ENCODE measurements at regions not wholly inside any gene's neighbourhood (a gene's known extent, or its start where the extent isn't known, plus 50 kb on each side); places are given as distances from the start of the nearest gene placed in this dataset.

DNA sequence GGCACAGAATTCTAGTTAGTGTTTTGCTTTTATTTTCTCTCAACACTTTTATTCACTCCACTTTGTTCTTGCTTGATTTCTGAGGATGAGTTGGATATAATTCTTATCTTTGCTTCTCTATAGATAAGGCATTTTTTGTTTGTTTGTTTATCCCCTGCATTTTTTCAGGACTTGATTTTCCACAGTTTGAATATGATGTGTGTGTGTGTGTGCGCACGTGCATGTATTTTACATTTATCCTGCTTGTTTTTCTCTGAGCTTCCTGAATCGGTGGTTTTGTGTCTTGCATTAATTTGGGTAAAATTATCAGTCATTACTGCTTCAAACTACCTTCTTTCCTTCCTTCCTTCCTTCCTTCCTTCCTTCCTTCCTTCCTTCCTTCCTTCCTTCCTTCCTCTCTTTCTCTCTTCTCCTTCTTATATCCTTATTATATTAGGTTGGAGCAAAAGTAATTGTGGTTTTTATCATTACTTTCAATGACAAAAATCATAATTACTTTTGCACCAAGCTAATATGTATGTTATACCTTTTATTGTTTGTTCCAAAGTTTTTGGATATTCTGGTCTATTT, 679.9 kb upstream of the RAG2 start:
- H3K4me1 ChIP-seq (ENCODE audit: insufficient read depth, low read length): no peaks in the 10 kb centered on the region

More for the DNA sequence above, 679.9 kb upstream of the RAG2 start:
- Histone ChIP-seq H2BK120ac (ENCODE audit: low read depth, low read length, poor library complexity, severe bottlenecking) (no peak overlapping the region), H4K8ac (replicated peaks; ENCODE audit: insufficient read length, low read depth, low read length) (no peak overlapping the region), H3K79me1 (ENCODE audit: insufficient read depth, low read depth, low read length, poor library complexity, severe bottlenecking) (no peaks in the 10 kb centered on the region), H3K18ac (ENCODE audit: insufficient read length, low read depth, low read length) (no peak overlapping the region), H3K9me3 (ENCODE audit: control insufficient read depth, low read depth, low read length) (no peaks in the 10 kb centered on the region), H3K14ac (ENCODE audit: insufficient read depth, low read length) (no peak overlapping the region), H4K91ac (ENCODE audit: insufficient read length, low read depth, low read length) (no peak overlapping the region), H3K4me2 (ENCODE audit: insufficient read depth, insufficient read length, low read length) (no peak overlapping the region), H2AK5ac (ENCODE audit: insufficient read length, low read length) (no peak overlapping the region), H3K27me3 (ENCODE audit: insufficient read depth, low read length) (no peaks in the 10 kb centered on the region), H2BK5ac (ENCODE audit: insufficient read length, low read length) (no peak overlapping the region), H3T11ph (ENCODE audit: low read length) (no peak overlapping the region), H3K9ac (ENCODE audit: extremely low read depth, insufficient read length, low read length) (no peak overlapping the region), H3K4ac (ENCODE audit: low read depth, low read length) (no peak overlapping the region), H3K56ac (ENCODE audit: insufficient read length, low read depth, low read length) (no peak overlapping the region), H3K23ac (ENCODE audit: insufficient read length, low read depth, low read length) (no peak overlapping the region), H3K23me2 (ENCODE audit: insufficient read length, low read depth, low read length, poor library complexity, severe bottlenecking) (no peaks in the 10 kb centered on the region), H3K27ac (ENCODE audit: insufficient read length, low read depth, low read length) (no peak overlapping the region), H2AFZ (ENCODE audit: low read length) (no peak overlapping the region), H2BK12ac (ENCODE audit: insufficient read length, low read depth, low read length) (no peak overlapping the region), H2BK20ac (ENCODE audit: low read depth, low read length, poor library complexity, severe bottlenecking) (no peak overlapping the region), H4K20me1 (ENCODE audit: control insufficient read depth, insufficient read depth, insufficient read length) (no peaks in the 10 kb centered on the region), H3K79me2 (ENCODE audit: insufficient read depth, low read length) (no peaks in the 10 kb centered on the region), H2BK15ac (ENCODE audit: low read depth, low read length) (no peak overlapping the region), H4K5ac (ENCODE audit: insufficient read length, low read depth, low read length) (no peak overlapping the region)
- H3K4me3 Mint-ChIP-seq: no peak overlapping the region
- DNase-seq: no peak
- WGBS (ENCODE audit: extremely low coverage, insufficient read length, low lambda C conversion rate): no CpG with 5 or more reads among the region's 3 CpGs
- H3K4me1 Mint-ChIP-seq: peaks cover 5 to 6% of the 10 kb centered on the region in 2 experiments; a peak in 3 of 4 replicates
- no peaks in the 10 kb centered on the region for H3K27me3 Mint-ChIP-seq (ENCODE audit: low read depth)
- peaks cover 0 to 3% (median 0%) of the 10 kb centered on the region in 3 experiments; a peak in 2 of 7 replicates for H3K36me3 Mint-ChIP-seq (ENCODE audit: insufficient read depth in 1 of 3, low read depth in 3 of 3)
- H3K27ac Mint-ChIP-seq: no peak overlapping the region
- peaks cover 0 to 1% of the 10 kb centered on the region in 2 experiments; a peak in 2 of 5 replicates for H3K9me3 Mint-ChIP-seq
- TF ChIP-seq, protein P1, sequence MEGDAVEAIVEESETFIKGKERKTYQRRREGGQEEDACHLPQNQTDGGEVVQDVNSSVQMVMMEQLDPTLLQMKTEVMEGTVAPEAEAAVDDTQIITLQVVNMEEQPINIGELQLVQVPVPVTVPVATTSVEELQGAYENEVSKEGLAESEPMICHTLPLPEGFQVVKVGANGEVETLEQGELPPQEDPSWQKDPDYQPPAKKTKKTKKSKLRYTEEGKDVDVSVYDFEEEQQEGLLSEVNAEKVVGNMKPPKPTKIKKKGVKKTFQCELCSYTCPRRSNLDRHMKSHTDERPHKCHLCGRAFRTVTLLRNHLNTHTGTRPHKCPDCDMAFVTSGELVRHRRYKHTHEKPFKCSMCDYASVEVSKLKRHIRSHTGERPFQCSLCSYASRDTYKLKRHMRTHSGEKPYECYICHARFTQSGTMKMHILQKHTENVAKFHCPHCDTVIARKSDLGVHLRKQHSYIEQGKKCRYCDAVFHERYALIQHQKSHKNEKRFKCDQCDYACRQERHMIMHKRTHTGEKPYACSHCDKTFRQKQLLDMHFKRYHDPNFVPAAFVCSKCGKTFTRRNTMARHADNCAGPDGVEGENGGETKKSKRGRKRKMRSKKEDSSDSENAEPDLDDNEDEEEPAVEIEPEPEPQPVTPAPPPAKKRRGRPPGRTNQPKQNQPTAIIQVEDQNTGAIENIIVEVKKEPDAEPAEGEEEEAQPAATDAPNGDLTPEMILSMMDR (conservative IDR thresholded peaks at IDR 0.05): no peak
